ENCODE measurements at regions not wholly inside any gene's neighbourhood (a gene's known extent, or its start where the extent isn't known, plus 50 kb on each side); places are given as distances from the start of the nearest gene placed in this dataset.

DNA sequence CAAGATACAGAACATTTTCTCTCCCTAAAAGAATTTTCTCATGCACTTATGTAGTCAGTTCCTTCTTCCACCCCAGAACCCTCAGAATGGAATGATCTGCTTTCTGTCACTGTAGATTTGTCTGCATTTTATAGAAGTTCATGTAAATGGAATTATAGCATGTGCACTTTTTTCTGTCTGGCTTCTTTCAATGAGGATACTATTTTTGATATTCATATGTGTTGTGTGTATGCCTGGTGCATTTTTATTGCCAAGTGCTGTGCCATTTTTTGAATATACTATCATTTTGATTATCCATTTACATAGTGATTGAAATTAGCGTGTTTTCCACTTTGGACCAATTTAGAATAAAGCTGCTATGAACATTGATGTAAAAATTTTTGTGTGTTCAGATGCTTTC is 156.6 kb upstream of the ALCAM start:
- TF ChIP-seq, protein P1, sequence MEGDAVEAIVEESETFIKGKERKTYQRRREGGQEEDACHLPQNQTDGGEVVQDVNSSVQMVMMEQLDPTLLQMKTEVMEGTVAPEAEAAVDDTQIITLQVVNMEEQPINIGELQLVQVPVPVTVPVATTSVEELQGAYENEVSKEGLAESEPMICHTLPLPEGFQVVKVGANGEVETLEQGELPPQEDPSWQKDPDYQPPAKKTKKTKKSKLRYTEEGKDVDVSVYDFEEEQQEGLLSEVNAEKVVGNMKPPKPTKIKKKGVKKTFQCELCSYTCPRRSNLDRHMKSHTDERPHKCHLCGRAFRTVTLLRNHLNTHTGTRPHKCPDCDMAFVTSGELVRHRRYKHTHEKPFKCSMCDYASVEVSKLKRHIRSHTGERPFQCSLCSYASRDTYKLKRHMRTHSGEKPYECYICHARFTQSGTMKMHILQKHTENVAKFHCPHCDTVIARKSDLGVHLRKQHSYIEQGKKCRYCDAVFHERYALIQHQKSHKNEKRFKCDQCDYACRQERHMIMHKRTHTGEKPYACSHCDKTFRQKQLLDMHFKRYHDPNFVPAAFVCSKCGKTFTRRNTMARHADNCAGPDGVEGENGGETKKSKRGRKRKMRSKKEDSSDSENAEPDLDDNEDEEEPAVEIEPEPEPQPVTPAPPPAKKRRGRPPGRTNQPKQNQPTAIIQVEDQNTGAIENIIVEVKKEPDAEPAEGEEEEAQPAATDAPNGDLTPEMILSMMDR (IDR thresholded peaks at IDR 0.05), result no peak
- no peak for TF ChIP-seq POLR2A (IDR thresholded peaks at IDR 0.05)
